Stromal cell of bone marrow (primary cell): ENCODE measurements at regions not wholly inside any gene's neighbourhood (a gene's known extent, or its start where the extent isn't known, plus 50 kb on each side); places are given as distances from the start of the nearest gene placed in this dataset.

Experiments used
- DNase-seq: peaks from one replicate; pipeline ENCODE4 v3.0.0-alpha.2; 2012; ENCODE audit warnings: low read depth

DNA sequence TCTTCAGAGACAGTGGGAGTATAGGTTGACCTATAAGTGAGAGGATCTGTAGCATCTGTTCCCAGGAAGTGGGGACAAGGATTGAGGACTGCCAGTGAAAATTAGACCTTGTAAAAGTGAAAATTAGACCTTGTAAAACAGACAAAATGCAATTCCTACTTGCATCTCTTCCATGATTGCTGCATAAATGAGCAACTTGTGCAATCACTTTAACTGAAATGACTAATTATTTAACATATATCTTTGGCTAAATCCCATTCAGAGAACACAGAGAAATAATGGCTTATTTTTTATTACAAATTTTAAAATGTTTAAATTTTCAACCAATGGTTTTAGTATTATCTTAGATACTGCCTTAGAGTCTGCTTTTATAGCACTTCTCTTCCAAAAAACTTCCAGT lies 67.2 kb upstream of the NABP1 start:
- no peak for DNase-seq

DNA sequence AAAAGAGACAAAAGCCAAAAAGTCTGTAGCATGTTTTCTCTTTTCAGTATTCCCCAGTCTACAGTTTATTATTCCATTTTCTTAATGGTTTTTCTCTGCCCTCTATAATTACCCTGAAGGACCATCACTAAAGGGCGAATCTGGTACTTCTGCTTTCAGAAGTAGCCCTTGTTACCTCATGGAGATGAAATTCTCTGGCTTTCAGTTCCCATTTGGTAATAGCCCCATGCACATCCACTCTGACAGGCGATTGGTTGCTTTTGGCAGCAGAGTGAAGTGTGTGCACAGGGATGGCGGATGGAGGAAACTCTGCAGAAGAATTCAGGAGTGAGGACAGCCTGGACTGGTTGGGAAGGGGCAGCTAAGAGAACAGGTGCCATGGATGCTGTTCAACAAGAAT lies 66.3 kb upstream of the NABP1 start:
- DNase-seq: no peak

DNA sequence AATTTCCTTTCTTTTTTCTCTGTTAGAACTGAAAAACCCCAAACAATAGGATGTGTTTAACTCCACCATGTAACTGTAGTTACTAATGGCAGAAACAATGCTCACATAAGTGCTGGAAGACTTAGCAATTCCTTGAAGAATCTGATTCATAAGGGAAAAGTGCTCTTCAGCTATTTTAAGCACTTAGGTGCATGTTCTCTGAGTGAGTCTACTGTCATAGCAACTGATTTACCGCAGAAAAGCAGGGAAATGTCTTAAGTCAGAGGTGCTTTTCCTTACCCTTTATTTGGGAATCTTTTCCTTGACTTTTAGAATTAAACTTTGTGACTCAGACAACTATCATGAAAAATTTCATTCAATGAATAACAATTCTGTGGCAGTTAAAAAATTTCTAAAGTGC lies 65.4 kb upstream of the NABP1 start:
- peak; percentile 75 for DNase-seq

DNA sequence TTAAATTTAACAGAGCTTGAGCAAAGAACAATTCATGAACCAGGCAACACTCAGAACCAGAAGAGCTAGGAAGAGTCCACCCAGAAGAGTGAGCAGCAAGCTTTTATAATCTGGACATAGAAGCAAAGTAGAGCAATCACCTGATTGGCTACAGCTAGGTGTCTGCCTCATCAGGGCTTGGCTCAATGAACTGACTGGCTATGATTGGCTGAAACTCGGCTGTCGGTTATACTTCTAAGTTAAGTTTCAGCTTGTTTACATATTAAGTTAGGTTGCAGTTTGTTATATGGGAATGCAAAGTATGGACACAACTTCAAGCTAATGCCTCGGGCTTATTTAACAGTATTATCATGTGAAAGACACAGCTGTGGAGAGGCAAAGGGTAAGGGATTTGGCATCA lies 63.2 kb upstream of the NABP1 start:
- no peak for DNase-seq

DNA sequence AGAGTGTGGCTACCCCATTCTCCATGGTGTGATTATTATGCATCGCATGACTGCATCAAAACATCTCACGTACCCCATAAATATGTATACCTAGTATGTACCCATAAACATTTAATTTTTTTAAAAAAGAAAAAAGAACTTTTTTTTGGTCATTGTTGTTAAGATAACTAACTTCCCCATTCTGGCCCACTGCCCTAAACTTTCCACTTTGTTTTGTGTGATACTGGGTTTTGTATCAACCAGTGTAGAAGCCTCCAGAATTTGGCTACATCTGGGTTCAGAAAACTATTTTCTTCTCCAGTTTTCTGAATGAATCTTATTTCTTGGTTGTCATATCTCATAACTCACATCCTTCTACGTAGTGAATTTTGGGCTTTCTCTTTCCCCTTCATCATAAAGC lies 62.3 kb upstream of the NABP1 start:
- DNase-seq: no peak

DNA sequence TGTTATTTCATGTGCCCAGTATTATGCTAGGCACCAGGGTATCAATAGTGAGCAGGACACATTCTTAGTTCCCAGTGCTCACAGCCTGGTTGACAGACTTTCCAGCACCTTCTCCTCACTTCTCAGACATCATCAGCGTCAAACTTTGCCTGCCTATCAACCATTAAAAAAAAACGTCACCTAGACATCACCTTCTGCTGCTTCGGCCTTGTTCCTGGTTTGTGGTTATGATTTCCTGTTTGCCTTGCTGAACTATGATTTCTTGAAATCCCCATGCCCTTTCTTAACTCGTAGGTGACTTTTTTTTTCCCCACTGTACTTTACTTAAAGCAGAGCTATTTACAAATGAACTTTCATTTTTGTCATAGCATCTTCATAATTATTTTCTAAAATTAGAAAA lies 60.4 kb upstream of the NABP1 start:
- no peak for DNase-seq

DNA sequence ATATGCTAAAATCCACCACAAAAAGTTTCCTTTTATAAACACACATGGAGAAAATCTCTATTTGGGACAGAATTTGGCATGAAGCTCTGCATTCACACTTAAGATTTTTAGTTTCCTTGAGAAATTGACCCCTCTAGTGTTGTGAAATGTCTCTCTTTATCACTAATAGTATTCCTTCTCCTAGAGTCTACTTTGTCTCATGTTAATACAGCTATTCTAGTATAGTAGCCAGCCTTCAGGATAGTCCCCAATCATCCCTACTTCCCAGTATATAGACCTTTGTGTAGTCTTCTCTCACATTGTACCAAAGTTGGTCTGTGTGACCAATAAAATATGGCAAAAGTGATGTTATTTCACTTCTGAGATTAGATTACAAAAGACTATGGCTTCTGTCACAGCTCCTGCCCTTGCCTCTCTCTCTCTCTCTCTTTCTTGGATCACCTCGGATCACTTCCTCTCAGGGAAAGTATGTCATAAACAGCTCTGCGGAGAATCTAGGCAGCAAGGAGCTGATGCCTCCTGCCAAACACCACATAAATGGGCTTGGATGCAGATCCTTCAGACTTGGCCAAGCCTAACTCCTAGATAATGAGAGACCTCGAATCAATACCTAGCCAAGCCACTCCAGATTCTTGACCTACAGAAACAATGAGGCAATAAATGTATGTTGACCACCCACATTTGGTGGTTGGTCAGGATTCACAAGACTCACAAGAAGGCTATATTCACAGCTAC lies 59.7 kb upstream of the NABP1 start:
- DNase-seq: no peak

DNA sequence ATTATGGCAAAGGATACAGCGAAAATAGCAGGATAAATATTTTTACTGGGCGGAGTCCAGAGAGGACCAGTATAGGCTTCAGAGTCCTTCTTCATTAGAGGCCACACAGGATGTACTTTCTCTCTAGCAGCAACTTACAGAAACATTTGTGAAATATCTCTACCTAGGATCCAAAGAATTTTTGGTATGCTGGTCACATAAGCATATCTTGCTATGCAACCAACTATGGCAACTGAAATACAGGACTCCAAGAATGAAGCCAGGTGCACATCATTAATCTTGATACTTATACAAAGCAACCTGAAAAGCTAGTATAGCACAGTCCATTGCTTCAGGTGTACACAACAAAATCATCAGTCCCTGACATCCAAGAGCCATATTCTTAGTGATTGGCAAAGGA lies 59.1 kb upstream of the NABP1 start:
- no peak for DNase-seq

DNA sequence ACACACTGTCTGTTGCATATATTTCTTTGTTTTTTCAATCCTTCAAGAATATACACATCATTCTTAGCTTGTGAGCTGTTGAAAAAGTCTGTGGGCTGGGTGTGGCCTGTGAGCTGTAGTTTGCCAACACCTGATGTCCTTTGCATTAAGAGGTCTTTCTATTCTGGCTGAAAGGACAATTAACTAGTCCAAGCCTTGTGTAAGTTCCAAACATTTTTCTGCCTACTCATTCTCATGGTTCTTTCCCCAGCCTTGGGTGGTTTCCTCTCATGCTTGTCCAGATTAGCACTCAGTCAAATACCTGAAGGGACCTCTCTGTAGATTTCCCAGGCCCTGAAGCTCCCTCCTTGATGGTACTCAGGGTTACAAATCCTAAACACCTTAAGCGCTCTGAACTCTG lies 57.8 kb upstream of the NABP1 start:
- DNase-seq: no peak

DNA sequence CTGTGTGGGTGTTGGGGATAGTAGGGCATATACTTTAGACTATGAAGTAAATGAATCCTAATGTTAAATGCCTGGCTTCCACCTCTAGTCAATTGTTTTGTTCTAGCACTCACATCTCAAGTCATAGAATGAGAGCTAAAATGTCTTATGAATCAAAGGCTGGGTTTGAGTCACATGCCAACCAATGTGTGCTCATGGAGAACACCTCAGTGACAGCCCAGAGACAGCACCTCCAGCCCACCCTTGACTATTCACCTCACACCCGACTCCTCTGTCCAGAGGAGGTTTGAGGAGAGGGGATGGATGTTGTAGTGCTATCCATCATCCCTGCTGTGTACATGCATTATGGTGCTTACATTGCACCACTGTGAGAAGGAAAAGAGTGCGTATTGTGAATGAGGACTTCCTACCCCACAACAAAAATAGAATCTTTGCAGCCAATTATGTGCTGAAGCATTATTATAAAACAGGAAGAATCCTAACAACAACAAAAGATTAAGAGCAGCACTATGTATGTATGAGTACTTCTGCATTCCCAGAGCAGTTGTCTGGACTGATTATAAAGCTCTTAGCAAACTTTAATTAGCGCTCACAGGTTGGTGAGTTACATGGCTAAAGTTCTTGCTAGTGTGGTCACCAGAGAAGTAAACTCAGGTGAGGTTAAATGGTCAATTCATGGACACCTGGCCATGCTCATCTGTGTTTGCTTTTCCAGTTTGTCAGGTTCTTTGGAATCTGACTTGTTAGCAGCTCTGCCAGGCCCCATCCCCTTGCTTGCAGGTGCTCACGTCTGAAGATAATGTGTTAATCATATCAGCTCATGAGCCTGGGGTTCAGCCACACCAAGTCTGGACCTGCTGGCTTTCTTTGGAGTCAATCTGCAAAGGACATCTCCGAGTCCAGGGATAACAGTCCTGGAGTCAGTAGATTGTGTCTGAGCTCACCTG lies 55.3 kb upstream of the NABP1 start:
- DNase-seq: no peak

DNA sequence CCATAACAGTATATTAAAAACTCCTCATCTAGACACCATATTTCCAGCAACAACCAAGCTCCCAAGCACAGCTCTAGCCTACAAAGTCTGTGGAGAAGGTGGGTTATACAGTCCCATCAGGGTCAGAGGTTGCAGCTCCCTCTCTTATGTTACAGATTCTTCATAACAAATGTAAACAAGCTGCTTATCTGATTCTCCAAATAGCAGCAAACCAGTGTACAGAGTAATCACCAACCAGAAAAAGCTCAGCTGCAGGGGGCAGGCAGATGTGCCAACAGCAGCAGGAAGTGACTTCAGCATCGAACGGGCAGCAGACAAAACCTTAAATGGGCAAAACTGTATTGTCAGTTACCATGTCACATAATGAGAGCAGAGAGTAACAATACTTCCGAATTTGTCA lies 52.9 kb upstream of the NABP1 start:
- no peak for DNase-seq

DNA sequence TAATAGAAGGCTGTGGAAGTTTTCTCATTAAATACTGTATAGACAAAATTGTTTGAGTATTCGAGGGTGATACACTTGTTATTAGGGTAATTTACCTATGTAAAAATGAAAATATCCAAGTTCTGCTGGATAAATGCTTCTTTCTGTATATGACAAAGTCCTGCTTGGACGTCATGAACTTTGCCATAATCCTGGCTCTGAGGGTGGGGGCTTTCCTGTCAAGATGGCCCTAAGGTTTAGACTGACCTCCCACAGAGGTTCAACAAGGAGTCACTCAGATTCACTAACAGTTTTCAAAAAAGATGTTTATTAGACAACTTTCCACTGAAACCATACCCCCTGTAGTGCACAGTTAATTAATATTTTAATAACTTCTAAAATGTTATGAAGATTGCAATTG lies 52.5 kb upstream of the NABP1 start:
- DNase-seq: no peak

DNA sequence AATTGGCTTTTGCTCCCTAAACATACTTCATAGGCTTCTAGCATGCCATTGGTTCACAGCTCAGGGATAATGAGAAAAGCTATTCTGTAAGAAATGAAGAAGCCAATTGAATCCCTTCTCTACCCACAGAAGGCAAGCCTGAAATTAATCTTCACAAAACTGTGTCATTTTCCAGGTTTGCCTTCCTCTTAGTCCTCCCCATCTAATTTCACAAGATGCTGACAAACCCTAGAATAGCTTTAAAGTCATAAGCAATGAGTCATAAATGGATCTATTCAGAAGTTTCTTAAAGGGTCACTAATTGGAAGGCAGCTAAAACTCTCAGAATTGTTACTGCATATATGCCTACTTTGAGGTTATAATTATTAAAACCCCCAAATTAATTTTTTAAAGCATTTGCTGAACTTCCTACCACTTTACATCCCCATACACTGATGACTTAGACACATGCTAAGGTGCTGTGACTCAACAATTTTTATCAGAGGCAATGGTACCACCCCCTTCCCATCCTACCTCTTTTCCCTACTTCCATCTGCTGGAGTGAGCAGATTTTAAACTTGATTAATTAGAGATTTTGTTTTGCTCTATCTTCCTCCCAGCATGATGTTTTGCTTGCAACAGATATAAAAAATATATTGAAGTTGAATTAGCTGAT lies 51.3 kb upstream of the NABP1 start:
- peak; percentile 50 for DNase-seq

DNA sequence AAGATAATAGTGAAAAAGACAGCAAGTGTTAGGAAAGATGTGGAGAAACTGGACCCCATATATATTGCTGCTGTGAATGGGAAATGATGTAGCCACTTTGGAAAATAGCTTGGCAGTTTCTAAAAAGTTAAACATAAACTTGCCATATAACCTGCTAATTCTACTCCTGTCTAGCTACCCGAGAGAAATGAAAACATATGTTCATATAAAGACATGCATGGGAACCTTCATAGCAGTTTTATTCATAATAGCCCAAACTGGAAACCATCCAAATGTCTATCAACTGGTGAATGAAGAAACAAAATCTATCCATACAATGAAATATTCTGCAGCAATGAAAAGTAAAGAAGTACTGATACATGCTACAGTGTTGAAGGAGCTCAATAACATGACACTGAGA lies 50.4 kb upstream of the NABP1 start:
- DNase-seq: no peak
